Suprapubic skin (tissue), 3 donors: ENCODE measurements at regions not wholly inside any gene's neighbourhood (a gene's known extent, or its start where the extent isn't known, plus 50 kb on each side); places are given as distances from the start of the nearest gene placed in this dataset.

Experiments used
- EP300 ChIP-seq: sonication (generic); formaldehyde crosslinking; IDR thresholded peaks from one replicate; pipeline ENCODE4 v1.6.1; 2017; ENCODE audit warnings: antibody characterized with exemption
- POLR2A ChIP-seq, 2 donors: fragments of 450-650 bp; IDR thresholded peaks; one replicate each; pipeline ENCODE4 v1.6.1; 2017; ENCODE audit warnings: antibody characterized with exemption in 2 of 2, mild to moderate bottlenecking in 2 of 2, moderate library complexity in 2 of 2
- TF ChIP-seq, protein P1 (sequence below), 2 donors: fragments of 200-600 bp in 1 of 2; fragments of 450-650 bp in 1 of 2; sonication (generic) in 1 of 2; IDR thresholded peaks; one replicate each; pipeline ENCODE4 v1.5.1; 2016 to 2019; ENCODE audit warnings: antibody characterized with exemption in 2 of 2, mild to moderate bottlenecking in 1 of 2, moderate library complexity in 1 of 2

DNA sequence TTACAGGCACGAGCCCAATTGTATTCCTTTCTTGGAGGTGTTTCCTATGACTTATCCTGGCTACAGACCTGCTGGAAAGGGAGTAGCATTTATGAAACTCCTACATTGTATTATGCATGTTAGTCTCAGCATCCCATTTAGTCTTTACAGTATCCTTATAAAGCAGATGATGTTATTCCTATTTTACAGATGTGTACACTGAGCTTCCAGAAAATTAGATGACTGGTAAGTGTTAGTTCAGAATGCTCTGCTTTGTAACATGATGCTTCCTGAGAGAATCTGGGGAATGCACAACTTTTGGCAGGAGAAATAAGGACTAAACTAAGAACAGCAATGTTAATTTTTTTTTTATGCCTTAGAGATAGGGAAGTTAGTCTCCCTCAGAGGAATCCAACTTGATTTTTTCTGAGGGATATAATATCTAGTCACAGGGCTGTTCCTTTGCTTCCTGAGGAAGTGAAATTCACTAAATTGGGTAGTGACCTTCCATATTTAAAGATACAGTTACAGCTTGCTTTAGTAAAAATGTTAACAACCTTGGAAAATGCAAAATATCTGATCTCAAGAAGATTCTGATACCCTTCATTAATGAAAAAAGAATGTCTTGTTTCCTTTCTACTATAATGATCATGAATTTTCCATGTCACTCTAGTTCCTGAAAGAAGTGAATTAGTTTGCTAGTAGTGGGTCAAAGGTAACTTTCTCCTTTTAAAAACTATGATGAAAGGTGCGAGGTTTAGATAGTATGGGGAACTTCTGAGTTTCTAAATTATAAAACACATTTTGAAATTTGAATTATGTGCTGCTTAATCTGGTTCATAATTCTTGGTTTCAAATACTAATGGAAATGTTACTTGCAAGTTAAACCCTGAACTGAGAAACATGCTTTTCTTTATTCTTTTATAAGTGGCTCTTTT is 194.0 kb upstream of the PRPS1L1 start:
- TF ChIP-seq, protein P1, sequence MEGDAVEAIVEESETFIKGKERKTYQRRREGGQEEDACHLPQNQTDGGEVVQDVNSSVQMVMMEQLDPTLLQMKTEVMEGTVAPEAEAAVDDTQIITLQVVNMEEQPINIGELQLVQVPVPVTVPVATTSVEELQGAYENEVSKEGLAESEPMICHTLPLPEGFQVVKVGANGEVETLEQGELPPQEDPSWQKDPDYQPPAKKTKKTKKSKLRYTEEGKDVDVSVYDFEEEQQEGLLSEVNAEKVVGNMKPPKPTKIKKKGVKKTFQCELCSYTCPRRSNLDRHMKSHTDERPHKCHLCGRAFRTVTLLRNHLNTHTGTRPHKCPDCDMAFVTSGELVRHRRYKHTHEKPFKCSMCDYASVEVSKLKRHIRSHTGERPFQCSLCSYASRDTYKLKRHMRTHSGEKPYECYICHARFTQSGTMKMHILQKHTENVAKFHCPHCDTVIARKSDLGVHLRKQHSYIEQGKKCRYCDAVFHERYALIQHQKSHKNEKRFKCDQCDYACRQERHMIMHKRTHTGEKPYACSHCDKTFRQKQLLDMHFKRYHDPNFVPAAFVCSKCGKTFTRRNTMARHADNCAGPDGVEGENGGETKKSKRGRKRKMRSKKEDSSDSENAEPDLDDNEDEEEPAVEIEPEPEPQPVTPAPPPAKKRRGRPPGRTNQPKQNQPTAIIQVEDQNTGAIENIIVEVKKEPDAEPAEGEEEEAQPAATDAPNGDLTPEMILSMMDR (IDR thresholded peaks at IDR 0.05): no peak
- TF ChIP-seq POLR2A (IDR thresholded peaks at IDR 0.05): no peak
- no peak for TF ChIP-seq EP300
